Adrenal gland (tissue), 9 donors: ENCODE measurements at regions not wholly inside any gene's neighbourhood (a gene's known extent, or its start where the extent isn't known, plus 50 kb on each side); places are given as distances from the start of the nearest gene placed in this dataset.

Experiments used
- DNase-seq, 7 donors: peaks; one replicate each; pipeline ENCODE4 v3.0.0-alpha.2; 2019 to 2020
- H3K27ac ChIP-seq, 5 donors: fragments of 200-600 bp; sonication (generic) in 4 of 5; 1 replicate in 3 of 5; 2 replicates in 2 of 5; pipeline versions ENCODE4 v1.5.1 to v1.8.0; 2016 to 2020; ENCODE audit warnings: mild to moderate bottlenecking in 1 of 5
- H3K27me3 ChIP-seq: fragments of 200-600 bp; 2 replicates; pipeline ENCODE4 v1.8.0; 2021
- H3K36me3 ChIP-seq, 2 donors: fragments of 200-600 bp; replicated peaks in 1 of 2; 1 replicate in 1 of 2; 2 replicates in 1 of 2; pipeline versions ENCODE4 v1.5.1 to v1.8.0; 2018 to 2022
- H3K4me1 ChIP-seq, 2 donors: fragments of 200-600 bp; replicated peaks in 1 of 2; 1 replicate in 1 of 2; 2 replicates in 1 of 2; pipeline versions ENCODE4 v1.5.1 to v1.8.0; 2018 to 2021
- H3K4me3 ChIP-seq, 4 donors: fragments of 200-600 bp; sonication (generic) in 3 of 4; one replicate each; pipeline ENCODE4 v1.5.1; 2016 to 2018
- H3K9me3 ChIP-seq, 3 donors: fragments of 200-600 bp; sonication (generic) in 1 of 3; replicated peaks in 1 of 3; 1 replicate in 2 of 3; 2 replicates in 1 of 3; pipeline versions ENCODE4 v1.5.1 to v1.8.0; 2016 to 2021
- CTCF ChIP-seq, 6 experiments: fragments of 450-650 bp in 4 of 6; fragments of 200-600 bp in 2 of 6; sonication (generic) in 1 of 6; IDR thresholded peaks; 1 replicate in 5 of 6; 2 replicates in 1 of 6; pipeline versions ENCODE4 v1.5.1 to v1.8.0; 2016 to 2021; ENCODE audit warnings: antibody characterized with exemption in 6 of 6, mild to moderate bottlenecking in 2 of 6, moderate library complexity in 1 of 6
- POLR2A ChIP-seq, 2 donors: fragments of 450-650 bp; IDR thresholded peaks; one replicate each; pipeline ENCODE4 v1.6.1; 2017; ENCODE audit warnings: antibody characterized with exemption in 2 of 2, mild to moderate bottlenecking in 2 of 2, moderate library complexity in 1 of 2
- WGBS, 4 donors: extraction: QIAGEN DNeasy Blood & Tissue Kit in 2 of 4; methylation state at CpG; one replicate each; pipeline versions ENCODE4 v1.1.5 to v1.1.7; 2013 to 2017; 5-methylcytosine and 5-hydroxymethylcytosine counted together
- intact Hi-C, 2 donors: fragments of 100-400 bp; cut with DNase I; formaldehyde crosslinking; loops; one replicate each; pipeline versions ENCODE4 v1.14.1 to v1.15.0; 2022 to 2023
- donor health status: healthy with polysubstance abuse.
- donor health status: Bipolar disorder and iron deficiency.
- donor health status: DM: yes; HTN: yes; CAD: no.
- donor health status: DM: no; HTN: no; CAD: no.
- donor health status: DM: no; HTN: no; CAD: no.

GRCh38 chr2:74036010-74036409 is 51.3 kb downstream of the TET3 start:
- Histone ChIP-seq H3K27ac (no peak overlapping the region), H3K27me3 (no peaks in the 10 kb centered on the region), H3K9me3 (no peaks in the 10 kb centered on the region), H3K4me3 (no peak overlapping the region), H3K4me1 (peaks cover 0 to 43% of the 10 kb centered on the region in 2 donors), H3K36me3 (no peaks in the 10 kb centered on the region)
- no peak for DNase-seq
- no peak for TF ChIP-seq POLR2A (IDR thresholded peaks at IDR 0.05)
- no peak for TF ChIP-seq CTCF (IDR thresholded peaks at IDR 0.05)
- WGBS, 4 donors, result 93 to 97% (median 95%) methylated on average over 7 of the region's 7 CpGs
- intact Hi-C loops, result no loop called here

GRCh38 chr2:74036450-74037195 is 51.9 kb downstream of the TET3 start:
- TF ChIP-seq CTCF (IDR thresholded peaks at IDR 0.05), result no peak
- TF ChIP-seq POLR2A (IDR thresholded peaks at IDR 0.05), result no peak
- peak overlapping the region in 2 of 5 donors; percentile 30 to 40 for H3K27ac ChIP-seq
- 70 to 87% (median 72%) methylated on average over 4 of the region's 4 CpGs for WGBS, 4 donors
- DNase-seq, result no peak
- H3K9me3 ChIP-seq, result no peaks in the 10 kb centered on the region
- H3K36me3 ChIP-seq, result no peaks in the 10 kb centered on the region
- intact Hi-C loops, result no loop called here
- H3K27me3 ChIP-seq, result no peaks in the 10 kb centered on the region
- peaks cover 0 to 37% of the 10 kb centered on the region in 2 donors for H3K4me1 ChIP-seq
- H3K4me3 ChIP-seq, result no peak overlapping the region

DNA sequence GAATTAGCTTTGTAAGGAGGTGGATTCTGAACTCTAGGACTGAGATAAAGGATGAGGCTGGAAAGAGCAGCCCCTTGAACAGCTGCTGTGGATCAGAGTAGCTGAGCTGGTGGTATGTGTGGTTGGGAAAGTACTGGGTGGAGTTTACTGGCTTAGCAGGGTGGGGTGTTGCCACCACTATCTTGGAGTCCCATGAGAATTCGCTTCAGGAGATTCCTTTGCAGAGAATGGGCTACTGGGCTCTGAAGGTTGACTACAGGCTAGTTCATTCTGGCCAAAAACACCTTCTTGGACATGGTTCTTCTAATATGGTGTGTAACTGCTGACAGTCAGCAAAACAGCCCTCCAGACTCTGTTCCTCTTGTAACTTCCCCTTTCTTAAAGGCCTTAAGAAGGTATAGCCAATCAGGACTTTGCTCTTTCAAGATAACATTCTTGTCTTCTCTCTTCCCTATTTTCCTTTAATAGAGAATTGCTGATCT is 52.7 kb downstream of the TET3 start:
- H3K4me3 ChIP-seq, result no peak overlapping the region
- DNase-seq, result no peak
- H3K9me3 ChIP-seq, result no peaks in the 10 kb centered on the region
- no peaks in the 10 kb centered on the region for H3K27me3 ChIP-seq
- H3K36me3 ChIP-seq, result no peaks in the 10 kb centered on the region
- no peak for TF ChIP-seq POLR2A (IDR thresholded peaks at IDR 0.05)
- no peak for TF ChIP-seq CTCF (IDR thresholded peaks at IDR 0.05)
- intact Hi-C loops, result no loop called here
- H3K27ac ChIP-seq, result peak overlapping the region in 2 of 5 donors; percentile 30 to 54
- H3K4me1 ChIP-seq, result peaks cover 0 to 32% of the 10 kb centered on the region in 2 donors
- WGBS, 4 donors, result 57 to 100% (median 82%) methylated on average over 1 of the region's 1 CpG

DNA sequence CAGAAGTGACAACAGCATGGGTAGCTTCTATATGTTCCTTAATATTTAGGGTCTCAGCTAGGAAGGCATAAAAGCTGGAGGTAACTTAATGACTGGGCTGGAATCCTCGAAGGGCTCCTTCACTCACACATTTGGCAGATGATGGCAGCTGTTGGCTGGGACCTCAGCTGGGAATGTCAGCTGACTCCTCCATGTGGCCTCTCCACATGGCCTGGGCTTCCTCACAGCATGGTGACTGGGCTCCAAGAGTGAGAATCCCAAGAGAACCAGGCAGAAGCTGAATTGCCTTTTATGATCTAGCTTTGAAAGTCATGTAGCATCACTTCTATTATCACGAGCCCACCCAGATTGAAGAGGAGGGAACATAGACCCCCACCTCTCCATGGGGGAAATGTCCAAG is 54.9 kb downstream of the TET3 start:
- no peak for DNase-seq
- no peak overlapping the region for H3K27ac ChIP-seq
- no peak for TF ChIP-seq CTCF (IDR thresholded peaks at IDR 0.05)
- no peak for TF ChIP-seq POLR2A (IDR thresholded peaks at IDR 0.05)
- no peaks in the 10 kb centered on the region for H3K9me3 ChIP-seq
- intact Hi-C loops, result no loop called here
- no peaks in the 10 kb centered on the region for H3K36me3 ChIP-seq
- no peaks in the 10 kb centered on the region for H3K27me3 ChIP-seq
- WGBS, 4 donors, result 90 to 97% (median 91%) methylated on average over 2 of the region's 2 CpGs
- H3K4me1 ChIP-seq, result peaks cover 0 to 21% of the 10 kb centered on the region in 2 donors
- no peak overlapping the region for H3K4me3 ChIP-seq
